HEK293 (cell line): ENCODE measurements at regions not wholly inside any gene's neighbourhood (a gene's known extent, or its start where the extent isn't known, plus 50 kb on each side); places are given as distances from the start of the nearest gene placed in this dataset.

ENCODE experiments used
- CTCF ChIA-PET: fragments of 350-600 bp; formaldehyde crosslinking; extraction: SDS; loops from one replicate; lab custom pipeline; 2021; ENCODE audit warnings: antibody characterized with exemption; lab: Yijun Ruan, JAX
- POLR2A ChIA-PET: fragments of 300-600 bp; formaldehyde crosslinking; extraction: SDS; loops from one replicate; lab custom pipeline; 2020; ENCODE audit warnings: antibody characterized with exemption, inconsistent platforms; lab: Yijun Ruan, JAX
- H3K27ac ChIP-seq: fragments of 200-500 bp; sonication (Bioruptor generic); 2 replicates; pipeline ENCODE4 v1.5.1; 2014; ENCODE audit warnings: low read depth, low read length, control low read depth, inconsistent platforms; ENCODE audit errors: extremely low read depth
- H3K36me3 ChIP-seq, 2 experiments: fragments of 200-500 bp in 1 of 2; sonication (Bioruptor generic) in 1 of 2; 1 replicate in 1 of 2; 2 replicates in 1 of 2; pipeline ENCODE4 v1.5.1; 2014 to 2017; ENCODE audit warnings: inconsistent platforms in 2 of 2, low read length in 2 of 2; ENCODE audit not compliant: control insufficient read depth in 2 of 2, insufficient read depth in 1 of 2
- H3K4me1 ChIP-seq: fragments of 200-500 bp; sonication (Bioruptor generic); 2 replicates; pipeline ENCODE4 v1.5.1; 2014; ENCODE audit warnings: mild to moderate bottlenecking, low read length, inconsistent platforms; ENCODE audit not compliant: control insufficient read depth, insufficient read depth
- H3K4me3 ChIP-seq: 2 replicates; pipeline ENCODE4 v1.5.1; 2011; ENCODE audit warnings: low read depth, mild to moderate bottlenecking, control low read depth, low read length, moderate library complexity
- H3K9me3 ChIP-seq: fragments of 200-500 bp; sonication (Bioruptor generic); 2 replicates; pipeline ENCODE4 v1.5.1; 2014; ENCODE audit warnings: low read depth, low read length, inconsistent platforms; ENCODE audit not compliant: control insufficient read depth, insufficient read depth
- CTCF ChIP-seq: fragments of 450-650 bp; formaldehyde crosslinking; IDR thresholded peaks from 2 replicates; pipeline ENCODE4 v1.5.1; 2016; ENCODE audit warnings: missing biosample characterization, missing genetic modification characterization
- EGR2 ChIP-seq: fragments of 450-650 bp; formaldehyde crosslinking; IDR thresholded peaks from 2 replicates; pipeline ENCODE4 v1.5.1; 2016; ENCODE audit warnings: low read depth, missing biosample characterization, missing genetic modification characterization
- FEZF1 ChIP-seq: fragments of 450-650 bp; formaldehyde crosslinking; IDR thresholded peaks from 2 replicates; pipeline ENCODE4 v1.5.1; 2016; ENCODE audit warnings: missing biosample characterization, missing genetic modification characterization
- GLIS2 ChIP-seq: fragments of 450-650 bp; formaldehyde crosslinking; IDR thresholded peaks from 2 replicates; pipeline ENCODE4 v1.5.1; 2016; ENCODE audit warnings: missing biosample characterization, missing genetic modification characterization
- HIC1 ChIP-seq: fragments of 450-650 bp; formaldehyde crosslinking; IDR thresholded peaks from 2 replicates; pipeline ENCODE4 v1.5.1; 2016; ENCODE audit warnings: missing biosample characterization, missing genetic modification characterization
- OVOL3 ChIP-seq: fragments of 450-650 bp; formaldehyde crosslinking; IDR thresholded peaks from 2 replicates; pipeline ENCODE4 v1.5.1; 2016; ENCODE audit warnings: missing biosample characterization, missing genetic modification characterization
- PATZ1 ChIP-seq: fragments of 450-650 bp; formaldehyde crosslinking; IDR thresholded peaks from 2 replicates; pipeline ENCODE4 v1.5.1; 2016; ENCODE audit warnings: missing biosample characterization, missing genetic modification characterization
- SCRT2 ChIP-seq: fragments of 450-650 bp; formaldehyde crosslinking; IDR thresholded peaks from 2 replicates; pipeline ENCODE4 v1.5.1; 2016; ENCODE audit warnings: missing biosample characterization, missing genetic modification characterization
- SETDB1 ChIP-seq: IDR thresholded peaks from one replicate; pipeline ENCODE4 v1.6.1; 2017; ENCODE audit warnings: mild to moderate bottlenecking, low read length, moderate library complexity, mixed read lengths; ENCODE audit not compliant: insufficient read length
- TRIM28 ChIP-seq: IDR thresholded peaks from 2 replicates; pipeline ENCODE4 v1.6.1; 2011; ENCODE audit warnings: low read length, control low read depth, borderline replicate concordance
- ZBTB10 ChIP-seq: fragments of 450-650 bp; formaldehyde crosslinking; IDR thresholded peaks from 2 replicates; pipeline ENCODE4 v1.5.1; 2016; ENCODE audit warnings: missing biosample characterization, missing genetic modification characterization
- ZBTB20 ChIP-seq: fragments of 450-650 bp; formaldehyde crosslinking; IDR thresholded peaks from 2 replicates; pipeline ENCODE4 v1.5.1; 2016; ENCODE audit warnings: missing biosample characterization, missing genetic modification characterization
- ZNF23 ChIP-seq: fragments of 450-650 bp; formaldehyde crosslinking; IDR thresholded peaks from 2 replicates; pipeline ENCODE4 v1.5.1; 2016; ENCODE audit warnings: missing biosample characterization, missing genetic modification characterization, borderline replicate concordance
- ZNF423 ChIP-seq: fragments of 450-650 bp; formaldehyde crosslinking; IDR thresholded peaks from 2 replicates; pipeline ENCODE4 v1.5.1; 2016; ENCODE audit warnings: missing biosample characterization, missing genetic modification characterization
- ZNF473 ChIP-seq: fragments of 450-650 bp; formaldehyde crosslinking; IDR thresholded peaks from 2 replicates; pipeline ENCODE4 v1.5.1; 2017; ENCODE audit warnings: missing biosample characterization, missing genetic modification characterization
- ZNF513 ChIP-seq: fragments of 450-650 bp; IDR thresholded peaks from 2 replicates; pipeline ENCODE4 v1.5.1; 2018; ENCODE audit warnings: missing biosample characterization, missing genetic modification characterization
- ZNF571 ChIP-seq: fragments of 450-650 bp; formaldehyde crosslinking; IDR thresholded peaks from 2 replicates; pipeline ENCODE4 v1.5.0; 2017; ENCODE audit warnings: missing biosample characterization, missing genetic modification characterization
- ZNF596 ChIP-seq: fragments of 450-650 bp; IDR thresholded peaks from 2 replicates; pipeline ENCODE4 v1.5.0; 2018; ENCODE audit warnings: missing biosample characterization, mild to moderate bottlenecking, missing genetic modification characterization, moderate library complexity
- ZNF654 ChIP-seq: fragments of 450-650 bp; formaldehyde crosslinking; IDR thresholded peaks from 2 replicates; pipeline ENCODE4 v1.5.1; 2016; ENCODE audit warnings: low read depth, missing biosample characterization, missing genetic modification characterization
- ZNF658 ChIP-seq: fragments of 450-650 bp; formaldehyde crosslinking; IDR thresholded peaks from 2 replicates; pipeline ENCODE4; 2016; ENCODE audit warnings: missing biosample characterization, missing genetic modification characterization
- ZNF664 ChIP-seq: fragments of 450-650 bp; formaldehyde crosslinking; IDR thresholded peaks from 2 replicates; pipeline ENCODE4 v1.5.1; 2016; ENCODE audit warnings: missing biosample characterization, missing genetic modification characterization
- ZSCAN5A ChIP-seq: fragments of 450-650 bp; formaldehyde crosslinking; IDR thresholded peaks from 2 replicates; pipeline ENCODE4 v1.5.1; 2016; ENCODE audit warnings: missing biosample characterization, missing genetic modification characterization

GRCh38 chr5:110268985-110269384 is 457.5 kb downstream of the TMEM232 start (continued):
- TF ChIP-seq ZBTB10 (tag by site-specific recombination) (no peak), ZNF664 (tag by site-specific recombination) (no peak), ZNF473 (no peak), ZBTB20 (tag by site-specific recombination) (no peak), SCRT2 (tag by site-specific recombination) (no peak), ZNF513 (tag by site-specific recombination) (no peak)

- Histone ChIP-seq H3K36me3 (no peaks in the 10 kb centered on the region), H3K4me3 (no peak overlapping the region), H3K27ac (no peak overlapping the region), H3K9me3 (no peaks in the 10 kb centered on the region), H3K4me1 (no peaks in the 10 kb centered on the region)
- ChIA-PET POLR2A (no interaction called here), CTCF (no interaction called here)
- TF ChIP-seq ZNF654 (no peak), ZNF596 (tag by site-specific recombination) (no peak), EGR2 (no peak)
Observed at GRCh38 chr5:110269478-110270142, 456.9 kb downstream of the TMEM232 start.

- H3K4me3 ChIP-seq = no peak overlapping the region
- no peaks in the 10 kb centered on the region for H3K36me3 ChIP-seq
- no peaks in the 10 kb centered on the region for H3K9me3 ChIP-seq
- POLR2A ChIA-PET = no interaction called here
- H3K27ac ChIP-seq = no peak overlapping the region
- H3K4me1 ChIP-seq = no peaks in the 10 kb centered on the region
- CTCF ChIA-PET = interaction anchor here (0.6 kb wide), 1 partner anchor 139 kb away, joined by 3 read pairs; no protein-coding TSS in a partner anchor
- TF ChIP-seq ZNF423 = no peak
- no peak for TF ChIP-seq FEZF1 (tag by site-specific recombination)
- TF ChIP-seq CTCF (tag by site-specific recombination) = no peak
- no peak for TF ChIP-seq TRIM28
- TF ChIP-seq SETDB1 = no peak
- no peak for TF ChIP-seq PATZ1 (tag by site-specific recombination)
- no peak for TF ChIP-seq ZSCAN5A (tag by site-specific recombination)
- no peak for TF ChIP-seq ZNF664 (tag by site-specific recombination)
- no peak for TF ChIP-seq ZNF658 (tag by site-specific recombination)
- TF ChIP-seq OVOL3 (tag by site-specific recombination) = no peak
- TF ChIP-seq HIC1 (tag by site-specific recombination) = no peak
- no peak for TF ChIP-seq ZNF571 (tag by site-specific recombination)
- no peak for TF ChIP-seq ZNF23 (tag by site-specific recombination)
- no peak for TF ChIP-seq ZNF654
- TF ChIP-seq GLIS2 = no peak
Observed at GRCh38 chr5:110275878-110276277, 450.6 kb downstream of the TMEM232 start.
